ENCODE measurements at regions not wholly inside any gene's neighbourhood (a gene's known extent, or its start where the extent isn't known, plus 50 kb on each side); places are given as distances from the start of the nearest gene placed in this dataset.

GRCh38 chr13:78830508-78830907, 171.6 kb upstream of the OBI1 start:
- DNase-seq (ENCODE audit: extremely low spot score) = no peak
- Histone ChIP-seq H3K36me3 (ENCODE audit: insufficient read depth) (no peaks in the 10 kb centered on the region), H3K27ac (ENCODE audit: low read depth) (no peak overlapping the region), H3K4me1 (ENCODE audit: insufficient read depth) (no peaks in the 10 kb centered on the region), H3K4me3 (ENCODE audit: low read depth, low read length) (no peak overlapping the region)
- WGBS = 93% methylated on average over 1 of the region's 1 CpG

- Histone ChIP-seq H3K4me1 (ENCODE audit: insufficient read depth) (no peaks in the 10 kb centered on the region), H3K36me3 (ENCODE audit: insufficient read depth) (no peaks in the 10 kb centered on the region), H3K27ac (ENCODE audit: low read depth) (no peak overlapping the region), H3K4me3 (ENCODE audit: low read depth, low read length) (no peak overlapping the region)
- no peak for DNase-seq (ENCODE audit: extremely low spot score)
Measured at GRCh38 chr13:78829821-78830220, 170.9 kb upstream of the OBI1 start.

- Histone ChIP-seq H3K36me3 (ENCODE audit: insufficient read depth) (no peaks in the 10 kb centered on the region), H3K4me1 (ENCODE audit: insufficient read depth) (no peaks in the 10 kb centered on the region), H3K27ac (ENCODE audit: low read depth) (no peak overlapping the region), H3K4me3 (ENCODE audit: low read depth, low read length) (no peak overlapping the region)
- 50% methylated on average over 3 of the region's 3 CpGs for WGBS
- no peak for DNase-seq (ENCODE audit: extremely low spot score)
Measured at GRCh38 chr13:78827471-78827870, 168.5 kb upstream of the OBI1 start.

- no peak for DNase-seq (ENCODE audit: extremely low spot score)
- 87% methylated on average over 2 of the region's 2 CpGs for WGBS
- H3K27ac ChIP-seq (ENCODE audit: low read depth) = no peak overlapping the region
- H3K36me3 ChIP-seq (ENCODE audit: insufficient read depth) = no peaks in the 10 kb centered on the region
- H3K4me1 ChIP-seq (ENCODE audit: insufficient read depth) = no peaks in the 10 kb centered on the region
- no peak overlapping the region for H3K4me3 ChIP-seq (ENCODE audit: low read depth, low read length)
Measured at GRCh38 chr13:78826936-78827335, 168.0 kb upstream of the OBI1 start.

GRCh38 chr13:78826312-78826711, 167.4 kb upstream of the OBI1 start:
- DNase-seq (ENCODE audit: extremely low spot score) = no peak
- 93% methylated on average over 1 of the region's 1 CpG for WGBS
- H3K4me3 ChIP-seq (ENCODE audit: low read depth, low read length) = no peak overlapping the region
- no peaks in the 10 kb centered on the region for H3K4me1 ChIP-seq (ENCODE audit: insufficient read depth)
- no peaks in the 10 kb centered on the region for H3K36me3 ChIP-seq (ENCODE audit: insufficient read depth)
- H3K27ac ChIP-seq (ENCODE audit: low read depth) = no peak overlapping the region

- 35% methylated on average over 1 of the region's 1 CpG for WGBS
- no peak for DNase-seq (ENCODE audit: extremely low spot score)
- H3K27ac ChIP-seq (ENCODE audit: low read depth) = no peak overlapping the region
- H3K4me3 ChIP-seq (ENCODE audit: low read depth, low read length) = no peak overlapping the region
- no peaks in the 10 kb centered on the region for H3K4me1 ChIP-seq (ENCODE audit: insufficient read depth)
- no peaks in the 10 kb centered on the region for H3K36me3 ChIP-seq (ENCODE audit: insufficient read depth)
Measured at GRCh38 chr13:78820541-78820940, 161.6 kb upstream of the OBI1 start.

GRCh38 chr13:78816592-78816991, 157.6 kb upstream of the OBI1 start:
- no peaks in the 10 kb centered on the region for H3K36me3 ChIP-seq (ENCODE audit: insufficient read depth)
- no peak overlapping the region for H3K4me3 ChIP-seq (ENCODE audit: low read depth, low read length)
- no peak overlapping the region for H3K27ac ChIP-seq (ENCODE audit: low read depth)
- 64% methylated on average over 15 of the region's 15 CpGs for WGBS
- H3K4me1 ChIP-seq (ENCODE audit: insufficient read depth) = no peaks in the 10 kb centered on the region
- DNase-seq (ENCODE audit: extremely low spot score) = no peak

- H3K27ac ChIP-seq (ENCODE audit: low read depth) = no peak overlapping the region
- H3K4me3 ChIP-seq (ENCODE audit: low read depth, low read length) = no peak overlapping the region
- H3K4me1 ChIP-seq (ENCODE audit: insufficient read depth) = no peaks in the 10 kb centered on the region
- H3K36me3 ChIP-seq (ENCODE audit: insufficient read depth) = no peaks in the 10 kb centered on the region
- WGBS = 37% methylated on average over 1 of the region's 1 CpG
- no peak for DNase-seq (ENCODE audit: extremely low spot score)
Measured at GRCh38 chr13:78816154-78816553, 157.2 kb upstream of the OBI1 start.

- 57% methylated on average over 4 of the region's 4 CpGs for WGBS
- H3K27ac ChIP-seq (ENCODE audit: low read depth) = no peak overlapping the region
- H3K36me3 ChIP-seq (ENCODE audit: insufficient read depth) = no peaks in the 10 kb centered on the region
- H3K4me1 ChIP-seq (ENCODE audit: insufficient read depth) = no peaks in the 10 kb centered on the region
- H3K4me3 ChIP-seq (ENCODE audit: low read depth, low read length) = no peak overlapping the region
- no peak for DNase-seq (ENCODE audit: extremely low spot score)
Measured at GRCh38 chr13:78806457-78806856, 147.5 kb upstream of the OBI1 start.

- Histone ChIP-seq H3K4me3 (ENCODE audit: low read depth, low read length) (no peak overlapping the region), H3K27ac (ENCODE audit: low read depth) (no peak overlapping the region), H3K4me1 (ENCODE audit: insufficient read depth) (no peaks in the 10 kb centered on the region), H3K36me3 (ENCODE audit: insufficient read depth) (no peaks in the 10 kb centered on the region)
- DNase-seq (ENCODE audit: extremely low spot score) = no peak
Measured at GRCh38 chr13:78802912-78803311, 144.0 kb upstream of the OBI1 start.

- Histone ChIP-seq H3K4me1 (ENCODE audit: insufficient read depth) (no peaks in the 10 kb centered on the region), H3K4me3 (ENCODE audit: low read depth, low read length) (no peak overlapping the region), H3K27ac (ENCODE audit: low read depth) (no peak overlapping the region), H3K36me3 (ENCODE audit: insufficient read depth) (no peaks in the 10 kb centered on the region)
- no peak for DNase-seq (ENCODE audit: extremely low spot score)
- 12% methylated on average over 8 of the region's 8 CpGs for WGBS
Measured at GRCh38 chr13:78787190-78787589, 128.2 kb upstream of the OBI1 start.

GRCh38 chr13:78786459-78786858, 127.5 kb upstream of the OBI1 start:
- Histone ChIP-seq H3K27ac (ENCODE audit: low read depth) (no peak overlapping the region), H3K36me3 (ENCODE audit: insufficient read depth) (no peaks in the 10 kb centered on the region), H3K4me3 (ENCODE audit: low read depth, low read length) (no peak overlapping the region), H3K4me1 (ENCODE audit: insufficient read depth) (no peaks in the 10 kb centered on the region)
- 48% methylated on average over 1 of the region's 1 CpG for WGBS
- no peak for DNase-seq (ENCODE audit: extremely low spot score)

- 89% methylated on average over 4 of the region's 4 CpGs for WGBS
- H3K27ac ChIP-seq (ENCODE audit: low read depth) = no peak overlapping the region
- DNase-seq (ENCODE audit: extremely low spot score) = no peak
- H3K4me3 ChIP-seq (ENCODE audit: low read depth, low read length) = no peak overlapping the region
- H3K36me3 ChIP-seq (ENCODE audit: insufficient read depth) = no peaks in the 10 kb centered on the region
- H3K4me1 ChIP-seq (ENCODE audit: insufficient read depth) = no peaks in the 10 kb centered on the region
Measured at GRCh38 chr13:78785764-78786163, 126.8 kb upstream of the OBI1 start.

- 59% methylated on average over 6 of the region's 6 CpGs for WGBS
- H3K4me3 ChIP-seq (ENCODE audit: low read depth, low read length) = no peak overlapping the region
Measured at GRCh38 chr13:78784014-78784750, 125.2 kb upstream of the OBI1 start.

GRCh38 chr13:78780708-78781107, 121.8 kb upstream of the OBI1 start:
- no peak overlapping the region for H3K4me3 ChIP-seq (ENCODE audit: low read depth, low read length)
- H3K36me3 ChIP-seq (ENCODE audit: insufficient read depth) = no peaks in the 10 kb centered on the region
- DNase-seq (ENCODE audit: extremely low spot score) = no peak
- WGBS = 17% methylated on average over 3 of the region's 3 CpGs
- H3K27ac ChIP-seq (ENCODE audit: low read depth) = no peak overlapping the region
- no peaks in the 10 kb centered on the region for H3K4me1 ChIP-seq (ENCODE audit: insufficient read depth)

More at GRCh38 chr13:78784014-78784750, 125.2 kb upstream of the OBI1 start:
- Histone ChIP-seq H3K36me3 (ENCODE audit: insufficient read depth) (no peaks in the 10 kb centered on the region), H3K27ac (ENCODE audit: low read depth) (no peak overlapping the region), H3K4me1 (ENCODE audit: insufficient read depth) (no peaks in the 10 kb centered on the region)
- DNase-seq (ENCODE audit: extremely low spot score) = no peak
